HEK293T (cell line): ENCODE measurements at regions not wholly inside any gene's neighbourhood (a gene's known extent, or its start where the extent isn't known, plus 50 kb on each side); places are given as distances from the start of the nearest gene placed in this dataset.

Experiments
- ARNT ChIP-seq: fragments of 450-650 bp; IDR thresholded peaks from 2 replicates; pipeline ENCODE4 v1.6.1; 2017; ENCODE audit warnings: mild to moderate bottlenecking
- BHLHE40 ChIP-seq: fragments of 450-650 bp; IDR thresholded peaks from 2 replicates; pipeline ENCODE4 v1.6.1; 2016; ENCODE audit warnings: mild to moderate bottlenecking, moderate library complexity, borderline replicate concordance
- CTBP1 ChIP-seq: fragments of 450-650 bp; IDR thresholded peaks from 2 replicates; pipeline ENCODE4 v1.6.1; 2016; ENCODE audit warnings: borderline replicate concordance
- ELF4 ChIP-seq: fragments of 450-650 bp; IDR thresholded peaks from 2 replicates; pipeline ENCODE4 v1.6.1; 2017; ENCODE audit warnings: antibody characterized with exemption
- FOXA1 ChIP-seq: fragments of 450-650 bp; IDR thresholded peaks from 2 replicates; pipeline ENCODE4 v1.6.1; 2016; ENCODE audit warnings: mild to moderate bottlenecking
- FOXM1 ChIP-seq: fragments of 450-650 bp; IDR thresholded peaks from 2 replicates; pipeline ENCODE4 v1.6.1; 2017; ENCODE audit warnings: mild to moderate bottlenecking, borderline replicate concordance
- LEF1 ChIP-seq: fragments of 450-650 bp; IDR thresholded peaks from 2 replicates; pipeline ENCODE4 v1.6.1; 2017; ENCODE audit warnings: mild to moderate bottlenecking, borderline replicate concordance
- NFRKB ChIP-seq: fragments of 450-650 bp; IDR thresholded peaks from 2 replicates; pipeline ENCODE4 v1.6.1; 2016; ENCODE audit warnings: mild to moderate bottlenecking, moderate library complexity
- SUZ12 ChIP-seq: fragments of 450-650 bp; IDR thresholded peaks from 2 replicates; pipeline ENCODE4 v1.6.1; 2016; ENCODE audit warnings: mild to moderate bottlenecking
- TARDBP ChIP-seq: fragments of 450-650 bp; IDR thresholded peaks from 2 replicates; pipeline ENCODE4 v1.6.1; 2016

DNA sequence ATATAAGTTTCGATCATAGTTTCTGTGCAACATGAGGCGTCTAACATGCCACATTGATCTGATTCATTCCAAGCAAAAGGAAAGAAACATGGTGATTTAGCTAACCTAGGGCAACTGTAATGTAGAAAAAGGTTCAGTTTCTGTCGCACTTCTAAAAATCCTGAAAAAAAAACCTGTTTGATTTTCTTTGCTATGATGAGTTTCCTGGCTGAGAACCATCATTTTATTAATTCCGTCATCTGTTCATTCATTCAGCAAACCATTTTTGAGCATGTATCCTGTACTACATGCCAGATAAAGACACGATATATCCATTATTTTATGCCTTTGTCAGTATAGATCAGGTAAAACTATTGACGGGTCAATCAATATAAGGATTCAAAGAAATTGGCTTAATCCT is 932.6 kb downstream of the GALC start:
- TF ChIP-seq TARDBP (no peak), ELF4 (no peak), BHLHE40 (no peak), SUZ12 (no peak), FOXM1 (no peak), NFRKB (no peak), ARNT (no peak), CTBP1 (no peak), LEF1 (no peak), FOXA1 (no peak)
